HG02571 (cell line): ENCODE measurements at regions not wholly inside any gene's neighbourhood (a gene's known extent, or its start where the extent isn't known, plus 50 kb on each side); places are given as distances from the start of the nearest gene placed in this dataset.
"Not testable (repeated sequence)": the region's sequence is repeated elsewhere in the genome, so short reads cannot be mapped to it uniquely, and the experiment has no call there.

ENCODE experiments used
- ATAC-seq: cut with Tn5 transposase; IDR thresholded peaks from one replicate; pipeline ENCODE4 v1.9.1; 2021; ENCODE audit warnings: mild to moderate bottlenecking, moderate library complexity; ENCODE audit not compliant: unreplicated experiment

DNA sequence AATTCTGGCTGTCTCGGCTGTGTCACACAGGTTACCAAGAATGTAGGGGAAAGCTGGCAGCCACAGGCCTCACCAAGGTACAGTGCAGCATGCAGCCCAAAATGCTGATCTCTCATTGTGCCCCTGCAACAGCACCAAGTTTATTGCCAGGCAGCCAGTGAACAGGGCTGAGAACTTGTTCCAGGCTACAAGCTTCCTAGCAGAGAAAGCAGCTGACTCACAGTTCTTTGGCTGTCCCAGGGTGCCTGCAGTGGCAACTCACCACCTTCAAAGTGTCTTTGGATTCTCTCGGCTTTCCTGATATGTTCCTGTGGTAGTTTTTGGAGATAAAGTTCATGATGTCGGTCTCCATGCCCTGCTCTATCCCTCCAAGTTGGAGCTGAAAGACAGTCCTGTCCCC is 719.1 kb upstream of the ANO3 start:
- ATAC-seq: no peak

DNA sequence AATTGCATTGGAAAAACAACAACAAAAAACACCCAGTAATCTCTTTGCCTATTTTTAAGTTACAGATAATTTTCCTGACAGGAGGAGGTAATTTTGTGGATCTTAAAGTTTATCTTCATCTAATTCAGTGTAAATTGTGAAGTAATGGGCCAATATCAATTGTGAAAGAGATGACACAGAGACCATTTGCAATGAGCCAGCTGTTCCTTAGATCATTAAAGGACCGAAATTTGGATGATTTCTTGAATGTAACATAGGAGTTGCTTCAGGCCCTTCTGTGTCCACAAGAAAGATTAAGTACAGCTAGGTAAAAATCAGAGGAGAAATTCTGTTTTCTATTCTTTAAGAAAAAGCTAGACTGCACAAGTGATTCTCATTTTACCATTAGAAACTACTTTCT is 718.5 kb upstream of the ANO3 start:
- no peak for ATAC-seq

DNA sequence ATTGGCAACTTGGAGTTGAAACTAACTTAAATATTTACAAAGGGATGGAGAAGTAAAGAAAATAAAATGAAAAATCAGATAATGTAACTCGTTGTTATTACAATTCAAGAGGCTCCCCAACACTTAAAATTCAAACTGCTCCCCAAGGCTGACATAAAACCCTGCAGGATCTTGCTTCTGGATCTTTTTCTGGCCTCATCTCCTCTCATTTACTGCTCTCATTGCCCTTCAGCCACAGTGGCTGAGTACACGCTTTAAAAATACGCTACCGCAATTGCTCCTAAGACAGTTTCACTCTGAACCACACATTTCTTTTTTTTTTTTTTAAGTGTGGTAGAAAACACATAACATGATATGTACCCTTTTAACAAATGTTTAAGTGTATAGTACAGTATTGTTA is 718.1 kb upstream of the ANO3 start:
- ATAC-seq: no peak

DNA sequence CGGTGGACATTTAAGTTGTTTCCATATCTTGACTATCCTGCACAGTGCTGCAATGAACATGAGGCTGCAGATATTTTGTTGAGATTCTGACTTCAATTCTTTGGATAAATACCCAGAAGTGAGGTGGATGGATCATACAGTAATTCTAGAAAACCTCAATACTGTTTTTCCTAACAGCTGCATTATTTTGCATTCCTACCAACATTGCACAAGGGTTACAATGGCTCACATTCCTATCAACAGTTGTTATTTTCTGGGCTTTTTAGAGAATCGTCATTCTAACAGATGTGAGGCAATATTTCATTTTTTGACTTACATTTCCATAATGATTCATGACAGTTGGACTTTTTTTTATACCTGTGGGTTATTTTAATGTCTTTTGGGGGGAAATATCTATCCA is 716.9 kb upstream of the ANO3 start:
- ATAC-seq: no peak

- ATAC-seq: no peak
These were observed 716.1 kb upstream of the ANO3 start for GRCh38 chr11:25615841-25616240.

- ATAC-seq: no peak
These were observed 706.8 kb upstream of the ANO3 start for GRCh38 chr11:25625094-25625493.

DNA sequence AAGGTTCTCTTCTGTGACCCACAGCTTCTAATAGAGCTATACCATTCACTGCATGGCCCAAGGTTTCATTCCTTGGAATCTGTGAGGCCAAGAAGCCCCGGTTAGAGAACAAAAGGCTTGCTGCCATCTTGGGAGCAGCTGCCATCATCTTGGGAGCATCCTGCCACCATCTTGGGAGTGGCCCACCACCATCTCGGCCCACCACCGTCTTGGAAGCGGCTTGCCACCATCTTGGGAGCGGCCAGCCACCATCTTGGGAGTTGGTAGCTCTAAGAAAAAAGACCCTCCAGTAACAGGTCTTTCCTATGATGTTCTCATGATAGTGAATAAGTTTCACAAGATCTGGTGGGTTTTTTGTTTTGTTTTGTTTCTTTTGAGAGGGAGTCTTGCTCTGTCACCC is 703.9 kb upstream of the ANO3 start:
- no peak for ATAC-seq

- no peak for ATAC-seq
These were observed 698.7 kb upstream of the ANO3 start for GRCh38 chr11:25633230-25633629.

DNA sequence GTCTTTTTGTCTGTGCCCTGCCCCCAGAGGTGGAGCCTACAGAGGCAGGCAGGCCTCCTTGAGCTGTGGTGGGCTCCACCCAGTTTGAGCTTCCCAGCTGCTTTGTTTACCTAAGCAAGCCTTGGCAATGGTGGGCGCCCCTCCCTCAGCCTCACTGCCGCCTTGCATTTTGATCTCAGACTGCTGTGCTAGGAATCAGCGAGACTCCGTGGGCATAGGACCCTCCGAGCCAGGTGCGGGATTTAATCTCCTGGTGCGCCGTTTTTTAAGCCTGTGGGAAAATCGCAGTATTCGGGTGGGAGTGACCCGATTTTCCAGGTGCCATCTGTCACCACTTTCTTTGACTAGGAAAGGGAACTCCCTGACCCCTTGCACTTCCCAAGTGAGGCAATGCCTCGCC is 682.7 kb upstream of the ANO3 start:
- not testable (repeated sequence) for ATAC-seq

- no peak for ATAC-seq
These were observed 681.6 kb upstream of the ANO3 start for GRCh38 chr11:25650319-25650718.

DNA sequence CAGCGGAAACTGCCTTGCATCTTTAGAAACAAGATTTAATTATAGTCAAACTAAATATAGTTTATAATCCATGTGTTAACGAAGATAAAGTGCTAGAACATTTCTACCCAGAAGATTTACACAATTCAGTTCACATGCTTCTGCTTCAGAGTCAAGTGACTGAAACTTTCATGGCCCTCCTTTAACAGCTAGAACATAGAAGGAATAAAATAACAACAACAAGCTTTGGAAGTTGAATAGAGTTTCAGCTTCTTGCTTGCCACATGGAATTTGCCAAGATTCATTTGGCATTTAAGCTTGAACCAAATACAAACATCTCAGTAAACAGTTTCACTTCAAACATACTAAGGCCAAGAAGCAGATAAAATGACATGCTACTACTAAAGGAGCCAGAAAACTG is 676.3 kb upstream of the ANO3 start:
- no peak for ATAC-seq

DNA sequence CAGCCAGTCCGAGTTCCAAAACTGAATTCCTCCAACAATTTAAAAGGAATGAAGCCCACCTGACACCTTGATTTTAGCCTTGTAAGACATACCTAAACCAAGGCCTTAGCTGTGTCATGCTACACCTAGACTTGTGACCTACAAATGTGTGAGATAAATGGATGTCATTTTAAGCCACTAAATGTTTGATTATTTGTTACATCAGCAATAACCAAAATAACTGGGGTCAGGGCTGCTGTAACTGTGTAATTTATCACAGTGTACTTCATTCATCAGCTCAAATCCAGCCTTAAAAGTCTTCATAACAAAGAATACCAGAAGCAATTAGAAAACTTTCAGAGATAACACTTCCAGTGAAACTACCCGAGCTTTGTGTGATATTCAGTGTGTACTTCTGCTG is 673.0 kb upstream of the ANO3 start:
- no peak for ATAC-seq

GRCh38 chr11:25659706-25660105 is 672.2 kb upstream of the ANO3 start:
- ATAC-seq: no peak

DNA sequence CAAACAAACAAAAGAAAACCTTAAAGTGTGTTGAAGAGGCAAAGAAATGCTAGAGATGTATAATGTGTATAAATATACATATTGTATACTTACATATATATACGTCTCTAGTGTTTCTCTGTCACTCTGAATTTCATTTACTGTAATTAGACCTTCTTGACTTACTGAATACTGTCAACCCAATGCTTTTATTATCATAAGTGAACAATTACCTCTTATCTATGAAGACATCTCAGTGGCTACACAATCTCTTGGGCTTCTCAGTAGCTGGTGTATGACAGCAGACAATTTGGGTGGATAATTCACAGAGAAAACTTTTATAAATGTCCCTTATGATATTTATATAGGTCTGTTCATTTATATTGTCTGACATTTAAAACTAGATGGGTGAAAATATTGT is 664.1 kb upstream of the ANO3 start:
- ATAC-seq: no peak

GRCh38 chr11:25691959-25692358 is 640.0 kb upstream of the ANO3 start:
- no peak for ATAC-seq

DNA sequence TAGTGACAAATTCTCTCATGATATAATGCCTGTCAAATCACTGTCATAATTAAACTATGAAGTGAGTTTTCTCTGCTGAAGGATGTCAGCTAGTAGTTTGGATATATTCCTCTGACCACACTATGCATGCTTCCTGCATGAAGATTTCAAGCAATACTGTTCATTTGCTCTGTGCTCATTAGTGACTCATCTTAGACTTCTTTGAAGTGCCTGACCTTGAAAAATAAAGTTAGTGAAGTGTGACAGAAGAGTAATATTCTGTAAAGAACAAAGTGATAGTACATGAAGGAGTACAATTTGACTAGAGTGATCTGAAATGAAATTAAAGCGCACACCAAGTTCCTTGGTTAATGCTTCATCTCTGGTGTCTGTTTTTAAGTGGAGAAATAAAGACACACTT is 629.5 kb upstream of the ANO3 start:
- ATAC-seq: no peak

GRCh38 chr11:25710975-25711374 is 621.0 kb upstream of the ANO3 start:
- ATAC-seq: no peak

DNA sequence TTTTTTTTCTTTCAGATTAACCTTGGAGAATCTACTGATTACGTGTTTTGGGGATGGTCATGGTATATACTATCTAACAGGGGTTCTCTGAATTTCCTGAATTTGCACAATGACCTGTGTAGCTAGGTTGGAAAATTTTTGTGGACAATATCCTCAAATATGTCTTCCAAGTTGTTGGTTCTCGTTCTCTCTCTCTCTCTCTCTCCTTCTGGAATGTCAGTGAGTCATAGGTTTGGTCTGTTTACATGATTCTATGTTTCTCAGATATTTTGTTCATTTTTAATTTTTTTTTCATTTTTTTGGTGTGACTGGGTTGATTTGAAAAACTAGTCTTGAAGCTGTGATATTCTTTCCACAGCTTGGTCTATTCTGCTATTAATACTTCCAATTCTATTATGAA is 604.0 kb upstream of the ANO3 start:
- no peak for ATAC-seq

DNA sequence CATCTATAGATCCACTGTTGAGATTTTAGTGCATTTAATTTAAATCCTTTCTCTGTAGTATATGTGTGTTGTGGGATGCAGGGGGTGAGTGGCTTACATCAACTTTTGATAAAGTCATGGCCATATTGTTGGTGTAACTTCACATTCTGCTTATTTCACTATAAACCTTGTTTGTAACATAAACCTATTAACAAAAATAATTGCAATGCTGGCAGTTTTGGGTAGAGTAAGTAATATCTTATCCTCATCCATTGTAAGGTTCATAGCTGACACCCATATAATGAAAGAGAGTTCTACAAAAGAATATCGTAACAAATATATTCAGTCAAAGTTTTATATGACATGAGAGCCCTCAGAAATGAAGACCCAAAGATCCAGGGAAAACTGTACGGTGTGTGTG is 601.7 kb upstream of the ANO3 start:
- no peak for ATAC-seq

- no peak for ATAC-seq
These were observed 598.2 kb upstream of the ANO3 start for GRCh38 chr11:25733777-25734176.

- ATAC-seq: no peak
These were observed 597.2 kb upstream of the ANO3 start for GRCh38 chr11:25734591-25735211.

DNA sequence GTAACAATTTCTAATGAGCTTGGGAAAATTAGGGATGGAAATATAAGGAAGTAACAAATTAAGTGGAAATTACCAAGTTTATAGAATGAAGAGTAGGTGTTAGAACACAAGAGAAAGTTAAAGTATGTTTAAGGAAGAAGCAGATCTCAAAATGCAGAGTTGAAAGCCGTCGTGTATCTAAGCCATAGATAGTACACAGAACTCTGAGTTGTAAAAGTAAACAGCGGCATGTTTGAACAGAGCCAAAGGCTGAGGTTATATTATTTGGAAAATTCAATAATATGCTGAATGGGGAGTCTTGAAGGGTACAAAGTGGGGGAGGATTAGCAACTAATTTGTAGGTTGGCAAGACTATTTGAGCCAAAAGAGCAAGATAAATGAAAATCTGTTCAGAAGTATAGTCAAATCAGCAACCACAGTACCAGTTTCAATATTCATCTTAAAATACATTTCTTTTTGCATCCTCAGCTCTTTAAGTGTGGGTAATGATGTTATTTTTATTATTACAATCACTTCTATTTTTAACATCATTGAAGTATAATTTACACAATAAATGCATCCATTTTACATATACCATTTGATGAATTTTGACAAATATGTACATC is 594.8 kb upstream of the ANO3 start:
- no peak for ATAC-seq

DNA sequence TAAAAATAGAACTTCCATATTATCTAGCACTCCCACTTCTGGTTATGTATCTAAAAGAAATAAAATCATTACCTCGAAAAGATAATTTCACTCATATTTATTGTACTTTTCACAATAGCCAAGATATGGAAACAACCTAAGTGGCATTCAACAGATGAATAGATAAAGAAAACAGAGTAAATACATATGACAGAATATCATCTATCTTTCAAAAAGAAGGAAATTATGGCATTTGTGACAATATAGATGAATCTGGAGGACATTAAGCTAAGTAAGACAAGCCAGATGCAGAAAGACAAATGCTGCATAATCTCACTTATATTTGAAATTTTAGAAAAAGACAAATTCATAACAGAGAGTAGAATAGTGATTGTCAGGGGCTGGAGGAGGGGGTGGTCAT is 590.0 kb upstream of the ANO3 start:
- ATAC-seq: no peak
